ENCODE measurements at regions not wholly inside any gene's neighbourhood (a gene's known extent, or its start where the extent isn't known, plus 50 kb on each side); places are given as distances from the start of the nearest gene placed in this dataset.
A peak's percentile ranks its signal among the peaks of the same experiment; 100 is the strongest.

DNA sequence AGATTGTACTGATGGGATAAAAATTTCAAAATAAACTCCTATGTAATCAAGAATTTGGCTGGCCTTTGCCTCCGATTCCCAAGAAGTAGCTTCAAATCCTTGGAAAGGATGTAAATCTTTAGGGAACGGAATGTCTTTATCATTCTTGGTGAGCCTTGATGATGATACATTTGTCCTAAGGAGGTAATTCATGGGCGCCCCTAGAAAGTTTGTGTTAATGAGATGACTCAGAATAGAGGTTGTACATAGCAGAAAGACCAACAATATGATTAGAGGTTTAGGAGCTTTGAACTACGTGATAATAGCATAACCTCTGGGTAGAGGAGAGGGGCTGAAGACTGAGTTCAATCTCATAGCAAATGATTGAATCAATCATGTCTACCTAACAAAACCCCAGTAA is 248.6 kb upstream of the SLITRK3 start:
- DNase-seq, result no peak

DNA sequence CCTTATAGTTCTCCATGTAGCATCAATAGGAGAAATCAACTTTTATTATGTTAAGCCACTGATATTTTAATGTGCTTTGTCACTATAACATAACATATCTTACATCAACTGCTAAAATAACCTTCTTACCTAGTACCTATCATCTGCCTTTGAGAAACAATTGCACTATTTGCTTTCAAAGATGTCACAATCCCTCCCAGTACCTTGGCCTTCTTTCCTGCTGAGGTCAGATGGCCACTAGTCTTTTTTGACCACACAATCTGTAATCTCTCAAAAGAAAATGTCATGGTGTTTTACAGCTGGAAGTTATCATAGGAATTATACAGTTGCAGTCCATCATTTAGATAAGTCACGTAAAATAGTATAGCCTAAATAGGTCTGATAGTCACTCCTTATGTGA is 247.5 kb upstream of the SLITRK3 start:
- DNase-seq, result no peak

DNA sequence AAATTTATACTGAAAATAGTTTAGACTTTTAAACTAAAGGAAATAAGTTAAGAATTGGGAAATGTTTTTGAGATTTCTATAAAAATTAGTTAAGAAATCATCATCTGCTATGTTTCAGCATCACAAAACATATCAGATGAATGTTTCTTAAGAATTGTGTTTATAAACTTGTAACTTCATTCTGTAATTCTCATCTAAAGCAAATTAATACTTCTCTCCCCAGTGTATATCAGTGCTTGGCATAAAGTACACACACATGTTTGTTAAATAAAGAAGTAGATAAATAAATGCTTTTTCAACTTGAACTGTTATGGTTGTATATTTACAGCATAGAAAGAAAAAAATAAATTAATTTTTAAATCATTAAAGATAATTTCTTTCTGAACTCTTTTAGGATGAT is 245.9 kb upstream of the SLITRK3 start:
- no peak for DNase-seq

- no peak for DNase-seq
Observed at GRCh38 chr3:165440380-165440779, 244.2 kb upstream of the SLITRK3 start.

DNA sequence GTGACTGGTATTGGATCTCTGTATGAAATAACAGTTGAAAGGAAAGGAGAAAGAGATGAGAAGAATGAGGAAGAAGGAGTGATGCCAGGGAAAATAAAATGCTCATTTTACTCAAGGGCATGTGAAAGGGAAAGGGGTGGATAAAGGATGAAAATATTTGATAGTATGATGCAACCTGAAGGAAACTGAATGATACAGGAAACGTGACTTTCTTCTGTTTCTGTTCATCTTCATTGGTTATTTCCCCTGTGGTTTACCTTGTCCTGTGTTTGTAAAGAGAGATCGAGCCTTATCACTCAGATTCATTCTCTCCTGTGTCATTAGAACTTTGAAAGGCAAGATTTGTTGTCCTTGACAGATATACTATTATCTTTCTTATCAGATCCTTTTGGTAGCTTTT is 243.6 kb upstream of the SLITRK3 start:
- peak; percentile 67 for DNase-seq

GRCh38 chr3:165434516-165434915 is 238.3 kb upstream of the SLITRK3 start:
- peak; percentile 80 for DNase-seq

DNA sequence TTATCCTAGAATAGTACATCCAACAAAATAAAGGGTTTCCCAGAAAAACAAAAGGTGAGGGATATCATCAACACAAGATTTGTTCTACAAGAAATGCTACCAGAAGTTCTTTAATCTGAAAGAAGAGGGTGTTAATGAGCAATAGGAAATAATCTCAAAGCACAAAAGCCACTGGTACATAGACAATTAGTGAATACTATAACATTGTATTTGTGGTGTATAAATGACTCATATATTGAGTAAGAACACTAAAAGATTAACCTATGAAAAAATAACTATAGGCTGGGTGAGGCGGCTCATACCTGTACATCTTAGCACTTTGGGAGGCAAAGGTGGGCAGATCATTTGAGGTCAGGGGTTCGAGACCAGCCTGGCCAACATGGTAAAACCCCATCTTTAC is 210.2 kb upstream of the SLITRK3 start:
- DNase-seq, result no peak

- no peak for DNase-seq
Observed at GRCh38 chr3:165404357-165405027, 208.3 kb upstream of the SLITRK3 start.

GRCh38 chr3:165403666-165404065 is 207.5 kb upstream of the SLITRK3 start:
- DNase-seq, result no peak

- no peak for DNase-seq
Observed at GRCh38 chr3:165395188-165395587, 199.0 kb upstream of the SLITRK3 start.

DNA sequence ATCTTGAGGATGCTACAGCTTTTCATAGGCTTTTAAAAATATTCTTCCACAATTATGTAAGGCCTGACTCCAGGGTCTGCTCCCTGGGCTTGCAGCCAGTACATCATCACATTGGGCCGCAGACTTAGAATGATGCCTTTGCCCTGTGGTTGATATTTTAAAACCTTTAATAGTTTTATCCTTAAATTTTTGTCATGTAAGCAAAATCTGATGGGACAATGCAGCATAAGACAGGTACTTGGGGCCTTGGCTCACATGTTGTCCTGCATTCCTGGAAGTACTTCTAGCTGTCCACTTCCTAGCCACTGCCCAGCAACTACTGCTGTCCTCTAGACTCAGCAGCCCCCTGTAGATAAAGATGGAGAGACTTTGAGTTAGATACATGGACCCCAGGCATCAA is 197.3 kb upstream of the SLITRK3 start:
- DNase-seq, result no peak

DNA sequence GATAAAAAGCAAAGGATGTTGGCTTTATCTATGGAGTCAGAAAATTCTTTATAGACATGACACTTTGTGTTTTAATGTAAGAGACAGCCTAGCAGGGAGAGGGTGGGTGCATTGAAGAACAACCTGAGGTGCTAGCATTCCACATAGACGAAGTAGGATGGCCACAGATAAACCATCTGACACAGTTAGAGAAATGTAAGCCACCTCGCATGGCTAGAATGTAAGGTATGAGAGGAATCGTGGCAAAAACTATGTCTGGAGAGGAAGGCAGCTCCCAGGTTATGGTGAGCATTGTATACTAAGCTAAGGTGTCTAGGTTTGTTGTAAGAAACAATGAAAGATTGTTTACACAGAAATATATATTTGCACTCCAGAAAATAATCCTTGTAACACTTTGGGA is 194.0 kb upstream of the SLITRK3 start:
- peak; percentile 25 for DNase-seq

GRCh38 chr3:165389653-165390052 is 193.5 kb upstream of the SLITRK3 start:
- no peak for DNase-seq

DNA sequence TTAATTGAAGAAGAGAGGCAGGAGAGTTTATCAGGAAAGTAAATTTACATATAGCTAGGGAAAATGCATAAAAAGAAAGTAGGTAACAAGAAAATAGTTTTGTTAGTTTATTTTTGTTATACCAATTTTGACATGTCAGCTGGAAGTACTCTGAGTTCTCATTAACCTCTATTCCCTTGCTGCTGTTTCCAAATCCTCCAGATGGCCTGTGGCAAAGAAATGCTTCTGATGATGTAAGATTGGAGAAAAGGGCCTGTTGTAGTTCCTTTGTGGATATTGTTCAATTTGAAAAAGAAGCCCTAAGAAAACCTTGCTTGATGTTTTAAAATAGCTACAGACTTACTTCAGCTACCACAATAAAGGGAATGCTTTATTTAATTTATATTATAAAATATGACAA is 192.9 kb upstream of the SLITRK3 start:
- peak; percentile 45 for DNase-seq

DNA sequence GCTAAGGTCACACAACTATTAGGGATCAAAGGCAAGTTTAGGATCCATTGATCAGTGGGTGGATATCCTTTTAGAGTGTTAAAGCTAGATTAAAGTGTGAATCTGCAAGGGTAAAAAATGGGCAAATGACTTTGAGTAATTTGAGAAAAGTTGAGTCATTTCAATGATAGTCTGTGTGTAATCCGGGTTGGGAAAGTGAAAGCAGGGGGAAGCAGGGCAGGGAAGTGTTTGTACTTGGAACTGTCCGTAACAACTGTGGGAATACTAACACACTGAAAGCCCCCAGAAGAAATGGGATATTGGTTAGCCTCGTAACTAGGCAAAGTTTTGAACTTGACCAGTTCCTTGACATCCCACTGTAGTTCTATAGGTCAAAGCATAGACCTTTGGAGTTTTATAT is 187.2 kb upstream of the SLITRK3 start:
- no peak for DNase-seq

GRCh38 chr3:165382672-165383071 is 186.5 kb upstream of the SLITRK3 start:
- DNase-seq, result no peak

- DNase-seq, result no peak
Observed at GRCh38 chr3:165378761-165379160, 182.6 kb upstream of the SLITRK3 start.

- DNase-seq, result no peak
Observed at GRCh38 chr3:165359005-165359404, 162.8 kb upstream of the SLITRK3 start.

DNA sequence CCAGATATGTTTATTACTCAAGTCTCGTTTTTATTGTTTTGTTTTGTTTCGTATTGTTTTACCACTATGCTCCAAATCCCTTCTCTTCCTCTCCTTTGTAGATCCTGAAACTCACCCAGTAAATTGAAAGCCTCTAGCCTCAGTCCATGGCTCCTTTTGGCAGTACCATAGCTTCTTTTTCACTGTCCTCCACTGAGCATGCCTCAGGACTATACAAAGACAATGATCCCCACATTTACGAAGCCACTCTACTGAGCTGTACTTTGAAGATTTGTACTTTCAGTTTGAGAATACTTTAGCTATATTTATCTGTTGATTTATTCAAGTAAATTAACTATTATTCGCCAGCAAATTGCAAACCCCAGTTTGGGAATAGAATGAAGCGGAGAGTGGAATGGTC is 159.1 kb upstream of the SLITRK3 start:
- DNase-seq, result no peak

GRCh38 chr3:165347526-165347925 is 151.3 kb upstream of the SLITRK3 start:
- no peak for DNase-seq

GRCh38 chr3:165346503-165346902 is 150.3 kb upstream of the SLITRK3 start:
- DNase-seq, result no peak

- DNase-seq, result no peak
Observed at GRCh38 chr3:165343185-165343584, 147.0 kb upstream of the SLITRK3 start.

- peak; percentile 38 for DNase-seq
Observed at GRCh38 chr3:165339753-165340152, 143.6 kb upstream of the SLITRK3 start.

- peak; percentile 52 for DNase-seq
Observed at GRCh38 chr3:165336786-165337185, 140.6 kb upstream of the SLITRK3 start.

All from fibroblast of upper back skin (primary cell).